Neuronal stem cell (in vitro differentiated cells): ENCODE measurements at regions not wholly inside any gene's neighbourhood (a gene's known extent, or its start where the extent isn't known, plus 50 kb on each side); places are given as distances from the start of the nearest gene placed in this dataset.

ENCODE experiments used
- DNase-seq: peaks from one replicate; pipeline ENCODE4 v3.0.0-alpha.2; 2013; ENCODE audit warnings: low spot score
- H2AFZ ChIP-seq: one replicate; pipeline ENCODE4 v1.6.1; 2013; ENCODE audit warnings: mild to moderate bottlenecking, low read length, inconsistent platforms
- H2AK5ac ChIP-seq: 2 replicates; pipeline ENCODE4 v1.6.1; 2013; ENCODE audit warnings: low read depth, mild to moderate bottlenecking, inconsistent platforms, low read length, moderate library complexity, mixed read lengths
- H2BK120ac ChIP-seq: 2 replicates; pipeline ENCODE4 v1.6.1; 2013; ENCODE audit warnings: low read depth, mild to moderate bottlenecking, inconsistent platforms, low read length, moderate library complexity, mixed read lengths
- H2BK12ac ChIP-seq: one replicate; pipeline ENCODE4 v1.6.1; 2013; ENCODE audit warnings: low read length, inconsistent platforms
- H2BK15ac ChIP-seq: 2 replicates; pipeline ENCODE4 v1.6.1; 2013; ENCODE audit warnings: mild to moderate bottlenecking, low read length, inconsistent platforms, mixed read lengths
- H2BK5ac ChIP-seq: one replicate; pipeline ENCODE4 v1.6.1; 2013; ENCODE audit warnings: inconsistent platforms, mild to moderate bottlenecking, low read length, moderate library complexity
- H3K14ac ChIP-seq: one replicate; pipeline ENCODE4 v1.6.1; 2013; ENCODE audit warnings: low read length, inconsistent platforms
- H3K18ac ChIP-seq: 2 replicates; pipeline ENCODE4 v1.6.1; 2013; ENCODE audit warnings: low read length, inconsistent platforms
- H3K23ac ChIP-seq: 2 replicates; pipeline ENCODE4 v1.6.1; 2013; ENCODE audit warnings: low read depth, mild to moderate bottlenecking, mixed read lengths, low read length, inconsistent platforms; ENCODE audit not compliant: poor library complexity
- H3K27ac ChIP-seq: replicated peaks from 3 replicates; pipeline ENCODE4 v1.5.1; 2013; ENCODE audit warnings: low read length, inconsistent platforms
- H3K27me3 ChIP-seq, 3 experiments: 2 replicates each; pipeline ENCODE4 v1.6.1; 2013; ENCODE audit warnings: low read length in 3 of 3, mild to moderate bottlenecking in 2 of 3, inconsistent platforms in 1 of 3, low read depth in 1 of 3, mixed read lengths in 1 of 3, moderate library complexity in 1 of 3; ENCODE audit not compliant: control insufficient read depth in 3 of 3, insufficient read depth in 3 of 3
- H3K36me3 ChIP-seq, 2 donors: replicated peaks in 1 of 2; 2 replicates each; pipeline ENCODE4 v1.6.1; 2013; ENCODE audit warnings: low read length in 2 of 2; ENCODE audit not compliant: control insufficient read depth in 2 of 2, insufficient read depth in 2 of 2
- H3K4ac ChIP-seq: 2 replicates; pipeline ENCODE4 v1.6.1; 2013; ENCODE audit warnings: inconsistent platforms, mild to moderate bottlenecking, low read length, moderate library complexity
- H3K4me1 ChIP-seq, 2 donors: 1 replicate in 1 of 2; 2 replicates in 1 of 2; pipeline ENCODE4 v1.6.1; 2013; ENCODE audit warnings: low read length in 2 of 2, low read depth in 1 of 2; ENCODE audit not compliant: control insufficient read depth in 2 of 2, insufficient read depth in 1 of 2
- H3K4me2 ChIP-seq: one replicate; pipeline ENCODE4 v1.6.1; 2013; ENCODE audit warnings: mild to moderate bottlenecking, low read length, inconsistent platforms; ENCODE audit not compliant: insufficient read depth, poor library complexity, severe bottlenecking
- H3K4me3 ChIP-seq, 2 donors: 2 replicates each; pipeline ENCODE4 v1.5.1; 2013; ENCODE audit warnings: low read length in 2 of 2, mild to moderate bottlenecking in 2 of 2, inconsistent platforms in 1 of 2, moderate library complexity in 1 of 2
- H3K79me1 ChIP-seq: one replicate; pipeline ENCODE4 v1.6.1; 2013; ENCODE audit warnings: low read depth, mild to moderate bottlenecking, inconsistent platforms, low read length, moderate library complexity
- H3K9ac ChIP-seq: one replicate; pipeline ENCODE4 v1.6.1; 2013; ENCODE audit warnings: mild to moderate bottlenecking, low read depth, low read length, inconsistent platforms; ENCODE audit not compliant: poor library complexity
- H3K9me3 ChIP-seq, 2 donors: replicated peaks in 1 of 2; 2 replicates each; pipeline versions ENCODE3 to v1.6.1; 2013; ENCODE audit warnings: low read length in 2 of 2, mild to moderate bottlenecking in 2 of 2, inconsistent platforms in 1 of 2, low read depth in 1 of 2, mixed read lengths in 1 of 2, moderate library complexity in 1 of 2; ENCODE audit not compliant: control insufficient read depth in 2 of 2, insufficient read depth in 1 of 2
- H4K8ac ChIP-seq: one replicate; pipeline ENCODE4 v1.6.1; 2013; ENCODE audit warnings: low read depth, mild to moderate bottlenecking, inconsistent platforms, low read length, moderate library complexity
- H4K91ac ChIP-seq: one replicate; pipeline ENCODE4 v1.6.1; 2013; ENCODE audit warnings: low read length, low read depth, mild to moderate bottlenecking, inconsistent platforms; ENCODE audit not compliant: poor library complexity
- WGBS, 2 donors: extraction: QIAGEN DNeasy Blood & Tissue Kit; methylation state at CpG; one replicate each; pipeline ENCODE4 v1.1.7; 2013; ENCODE audit warnings: missing lambda C conversion rate in 2 of 2, mixed read lengths in 1 of 2; ENCODE audit not compliant: insufficient read length in 2 of 2, insufficient replicate concordance in 1 of 2; ENCODE audit errors: extremely low coverage in 2 of 2; 5-methylcytosine and 5-hydroxymethylcytosine counted together

- no peak overlapping the region for H3K4me2 ChIP-seq
- H3K36me3 ChIP-seq: no peaks in the 10 kb centered on the region
- H2AFZ ChIP-seq: no peak overlapping the region
- no peak overlapping the region for H4K8ac ChIP-seq
- H2BK15ac ChIP-seq: no peak overlapping the region
- H2BK5ac ChIP-seq: no peak overlapping the region
- H3K27ac ChIP-seq: no peak overlapping the region
- H3K9ac ChIP-seq: no peak overlapping the region
- peak overlapping the region; percentile 25 for H2AK5ac ChIP-seq
- no peak overlapping the region for H3K14ac ChIP-seq
- no peak overlapping the region for H3K18ac ChIP-seq
- no peak overlapping the region for H2BK120ac ChIP-seq
- no peaks in the 10 kb centered on the region for H3K27me3 ChIP-seq
- H3K4me3 ChIP-seq: no peak overlapping the region
- no CpG with 5 or more reads among the region's 9 CpGs for WGBS, 2 donors
- no peak overlapping the region for H3K23ac ChIP-seq
- no peaks in the 10 kb centered on the region for H3K9me3 ChIP-seq
- peaks cover 35 to 40% of the 10 kb centered on the region in 2 donors for H3K4me1 ChIP-seq
- no peak overlapping the region for H4K91ac ChIP-seq
- H3K79me1 ChIP-seq: no peaks in the 10 kb centered on the region
- DNase-seq: no peak
- no peak overlapping the region for H3K4ac ChIP-seq
- H2BK12ac ChIP-seq: peak overlapping the region; percentile 41
Measured at GRCh38 chr6:44668976-44669934, 281.7 kb downstream of the CDC5L start.

DNA sequence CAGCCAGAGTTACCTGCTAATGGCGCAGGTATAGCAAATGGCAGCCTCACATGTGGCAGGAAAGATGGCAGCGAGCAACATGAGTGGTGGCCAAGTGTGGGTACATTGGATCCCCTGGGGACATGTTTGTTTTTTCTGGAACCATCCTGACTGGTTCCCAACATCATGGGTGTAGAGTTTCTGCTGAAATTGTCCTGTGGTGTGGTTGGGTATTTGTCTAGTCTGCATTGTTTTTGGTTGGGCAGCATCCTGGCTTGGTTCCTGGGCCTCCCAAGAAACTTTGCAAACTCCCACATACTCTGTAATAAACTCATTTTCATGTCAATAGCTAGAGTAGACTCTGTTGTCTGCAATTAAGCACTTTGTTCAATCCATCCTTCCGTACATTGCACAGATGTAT lies 282.6 kb downstream of the CDC5L start:
- H2BK15ac ChIP-seq: no peak overlapping the region
- no CpG with 5 or more reads among the region's 3 CpGs for WGBS, 2 donors
- no peaks in the 10 kb centered on the region for H3K36me3 ChIP-seq

DNA sequence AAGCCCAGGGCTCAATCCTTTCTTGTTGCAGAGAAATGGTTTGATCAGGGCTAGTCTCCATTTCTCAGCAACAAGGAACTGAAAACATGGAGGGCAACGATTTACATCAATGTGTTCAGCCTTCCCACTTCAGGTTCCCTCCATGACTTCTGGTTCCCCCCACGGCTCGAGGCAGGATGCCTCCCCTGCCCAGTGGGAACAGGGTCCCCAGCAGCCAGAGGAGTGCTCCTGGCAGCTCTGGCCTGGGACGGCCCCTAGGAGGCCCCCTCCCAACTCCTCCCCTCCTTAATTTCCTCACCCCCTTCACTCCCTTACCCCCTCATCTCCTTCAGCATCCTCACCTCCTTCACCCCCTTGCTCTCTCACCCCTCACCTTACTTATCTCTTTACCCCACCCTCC lies 283.8 kb downstream of the CDC5L start:
- Histone ChIP-seq H3K27ac (no peak overlapping the region), H3K14ac (no peak overlapping the region), H4K8ac (no peak overlapping the region), H3K36me3 (no peaks in the 10 kb centered on the region), H2BK15ac (no peak overlapping the region), H2AK5ac (no peak overlapping the region), H3K9ac (no peak overlapping the region), H3K27me3 (no peaks in the 10 kb centered on the region), H2BK5ac (no peak overlapping the region), H3K79me1 (no peaks in the 10 kb centered on the region), H3K4me2 (no peak overlapping the region), H3K9me3 (no peaks in the 10 kb centered on the region), H4K91ac (no peak overlapping the region), H2BK12ac (no peak overlapping the region), H2BK120ac (no peak overlapping the region), H3K4me3 (no peak overlapping the region), H3K23ac (no peak overlapping the region), H3K4me1 (peaks cover 19 to 27% of the 10 kb centered on the region in 2 donors), H3K4ac (no peak overlapping the region), H2AFZ (peak overlapping the region; percentile 12), H3K18ac (no peak overlapping the region)
- WGBS, 2 donors: no CpG with 5 or more reads among the region's 4 CpGs
- no peak for DNase-seq

More for the DNA sequence above, 282.6 kb downstream of the CDC5L start:
- H3K4ac ChIP-seq: no peak overlapping the region
- DNase-seq: no peak
- no peak overlapping the region for H4K91ac ChIP-seq
- H2AK5ac ChIP-seq: no peak overlapping the region
- H3K9ac ChIP-seq: no peak overlapping the region
- H3K14ac ChIP-seq: no peak overlapping the region
- H2BK12ac ChIP-seq: no peak overlapping the region
- no peak overlapping the region for H3K4me2 ChIP-seq
- no peak overlapping the region for H3K27ac ChIP-seq
- no peak overlapping the region for H3K23ac ChIP-seq
- H2AFZ ChIP-seq: no peak overlapping the region
- no peak overlapping the region for H4K8ac ChIP-seq
- no peak overlapping the region for H3K18ac ChIP-seq
- no peaks in the 10 kb centered on the region for H3K9me3 ChIP-seq
- no peak overlapping the region for H3K4me3 ChIP-seq
- peaks cover 31 to 33% of the 10 kb centered on the region in 2 donors for H3K4me1 ChIP-seq
- H2BK5ac ChIP-seq: no peak overlapping the region
- no peaks in the 10 kb centered on the region for H3K27me3 ChIP-seq
- no peak overlapping the region for H2BK120ac ChIP-seq
- H3K79me1 ChIP-seq: no peaks in the 10 kb centered on the region

GRCh38 chr6:44672086-44672485 lies 284.6 kb downstream of the CDC5L start:
- Histone ChIP-seq H2BK5ac (no peak overlapping the region), H3K4me2 (no peak overlapping the region), H4K8ac (no peak overlapping the region), H3K9ac (no peak overlapping the region), H3K18ac (no peak overlapping the region), H3K9me3 (no peaks in the 10 kb centered on the region), H3K23ac (no peak overlapping the region), H2BK120ac (no peak overlapping the region), H3K14ac (no peak overlapping the region), H2BK12ac (no peak overlapping the region), H3K27me3 (no peaks in the 10 kb centered on the region), H3K4ac (no peak overlapping the region), H4K91ac (no peak overlapping the region), H3K4me3 (no peak overlapping the region), H3K36me3 (no peaks in the 10 kb centered on the region), H2AK5ac (no peak overlapping the region), H2AFZ (no peak overlapping the region), H3K27ac (no peak overlapping the region), H3K79me1 (no peaks in the 10 kb centered on the region), H2BK15ac (no peak overlapping the region), H3K4me1 (peaks cover 12 to 21% of the 10 kb centered on the region in 2 donors)
- no CpG with 5 or more reads among the region's 3 CpGs for WGBS, 2 donors
- no peak for DNase-seq
